Gastrocnemius medialis (tissue), 4 donors: ENCODE measurements at regions not wholly inside any gene's neighbourhood (a gene's known extent, or its start where the extent isn't known, plus 50 kb on each side); places are given as distances from the start of the nearest gene placed in this dataset.

Experiments
- ATAC-seq, 2 donors: fragments of 150-250 bp; one replicate each; pipeline ENCODE4 v1.9.1; 2016
- DNase-seq, 2 donors: peaks; one replicate each; pipeline ENCODE4 v3.0.0-alpha.2; 2019
- H3K27ac ChIP-seq, 4 donors: fragments of 200-600 bp; sonication (generic); 1 replicate in 1 of 4; 2 replicates in 3 of 4; pipeline ENCODE4 v1.5.1; 2016 to 2018; ENCODE audit warnings: mild to moderate bottlenecking in 2 of 4, moderate library complexity in 1 of 4
- H3K27me3 ChIP-seq, 3 donors: fragments of 200-600 bp; sonication (generic) in 2 of 3; 1 replicate in 1 of 3; 2 replicates in 2 of 3; pipeline versions ENCODE4 v1.5.1 to v1.6.0; 2016 to 2019; ENCODE audit warnings: mild to moderate bottlenecking in 1 of 3, moderate library complexity in 1 of 3
- H3K36me3 ChIP-seq, 2 donors: fragments of 200-600 bp; sonication (generic) in 1 of 2; one replicate each; pipeline ENCODE4 v1.5.1; 2017 to 2018
- H3K4me1 ChIP-seq, 2 donors: fragments of 200-600 bp; sonication (generic) in 1 of 2; one replicate each; pipeline ENCODE4 v1.5.1; 2016 to 2017; ENCODE audit warnings: mild to moderate bottlenecking in 2 of 2
- H3K4me3 ChIP-seq, 4 donors: fragments of 200-600 bp; sonication (generic) in 3 of 4; 1 replicate in 1 of 4; 2 replicates in 3 of 4; pipeline ENCODE4 v1.5.1; 2016 to 2019; ENCODE audit warnings: mild to moderate bottlenecking in 2 of 4
- H3K9me3 ChIP-seq, 3 donors: fragments of 200-600 bp; sonication (generic) in 2 of 3; 1 replicate in 1 of 3; 2 replicates in 2 of 3; pipeline ENCODE4 v1.5.1; 2016 to 2019
- CTCF ChIP-seq, 5 experiments: fragments of 450-650 bp in 3 of 5; fragments of 200-600 bp in 2 of 5; sonication (generic) in 2 of 5; IDR thresholded peaks in 4 of 5; conservative IDR thresholded peaks in 1 of 5; 1 replicate in 4 of 5; 2 replicates in 1 of 5; pipeline ENCODE4 v1.5.1; 2016 to 2019; ENCODE audit warnings: antibody characterized with exemption in 5 of 5, mild to moderate bottlenecking in 3 of 5, moderate library complexity in 3 of 5
- POLR2A ChIP-seq, 2 donors: fragments of 450-650 bp; IDR thresholded peaks; one replicate each; pipeline ENCODE4 v1.6.1; 2017; ENCODE audit warnings: antibody characterized with exemption in 2 of 2, mild to moderate bottlenecking in 2 of 2, moderate library complexity in 2 of 2
- in situ Hi-C, 4 donors: fragments of 200-750 bp; cut with MboI; loops; one replicate each; pipeline versions ENCODE4 v1.15.0 to v1.8.0; 2017; ENCODE audit warnings: low sequenced_read_pairs in 4 of 4
- intact Hi-C: fragments of 100-400 bp; cut with DNase I; formaldehyde crosslinking; loops from one replicate; pipeline ENCODE4 v1.15.1; 2023; ENCODE audit warnings: low total_unique reads

- no peaks in the 10 kb centered on the region for H3K9me3 ChIP-seq
- intact Hi-C loops (loop anchor here (5.0 kb wide), 1 partner anchor 969 kb away; no protein-coding TSS in a partner anchor), in situ Hi-C loops (no loop called here)
- peak; percentile 12 to 17 for DNase-seq
- peaks cover 7 to 10% (median 9%) of the 10 kb centered on the region in 3 donors for H3K27me3 ChIP-seq
- H3K4me3 ChIP-seq: peak overlapping the region in 1 of 4 donors; percentile 47
- H3K36me3 ChIP-seq: no peaks in the 10 kb centered on the region
- H3K27ac ChIP-seq: no peak overlapping the region
- H3K4me1 ChIP-seq: no peaks in the 10 kb centered on the region
- TF ChIP-seq CTCF (IDR thresholded peaks at IDR 0.05 in 4 of 5, conservative IDR thresholded peaks at IDR 0.05 in 1 of 5): peak; percentile 62 to 92 (median 67)
- no peak for TF ChIP-seq POLR2A (IDR thresholded peaks at IDR 0.05)
- ATAC-seq: peak in 1 of 2 donors; percentile 36
Observed at GRCh38 chr17:33750943-33751701, 458.0 kb upstream of the ASIC2 start.

- no peaks in the 10 kb centered on the region for H3K9me3 ChIP-seq
- H3K4me3 ChIP-seq: peak overlapping the region in 1 of 4 donors; percentile 47
- DNase-seq (no peak), ATAC-seq (no peak)
- no peak overlapping the region for H3K27ac ChIP-seq
- TF ChIP-seq POLR2A (IDR thresholded peaks at IDR 0.05) (no peak), CTCF (IDR thresholded peaks at IDR 0.05 in 4 of 5, conservative IDR thresholded peaks at IDR 0.05 in 1 of 5) (no peak)
- no peaks in the 10 kb centered on the region for H3K36me3 ChIP-seq
- H3K27me3 ChIP-seq: peaks cover 7 to 10% (median 9%) of the 10 kb centered on the region in 3 donors
- in situ Hi-C loops (no loop called here), intact Hi-C loops (loop anchor here (5.0 kb wide), 1 partner anchor 969 kb away; no protein-coding TSS in a partner anchor)
- H3K4me1 ChIP-seq: no peaks in the 10 kb centered on the region
Observed at GRCh38 chr17:33751702-33752065, 458.6 kb upstream of the ASIC2 start.

GRCh38 chr17:33753452-33753851 is 460.4 kb upstream of the ASIC2 start:
- ATAC-seq (no peak), DNase-seq (no peak)
- no peak for TF ChIP-seq CTCF (IDR thresholded peaks at IDR 0.05 in 4 of 5, conservative IDR thresholded peaks at IDR 0.05 in 1 of 5)
- no peaks in the 10 kb centered on the region for H3K9me3 ChIP-seq
- H3K36me3 ChIP-seq: no peaks in the 10 kb centered on the region
- peaks cover 7 to 10% (median 9%) of the 10 kb centered on the region in 3 donors for H3K27me3 ChIP-seq
- no peak overlapping the region for H3K27ac ChIP-seq
- intact Hi-C loops (loop anchor here (5.0 kb wide), 1 partner anchor 971 kb away; no protein-coding TSS in a partner anchor), in situ Hi-C loops (no loop called here)
- H3K4me1 ChIP-seq: no peaks in the 10 kb centered on the region
- H3K4me3 ChIP-seq: no peak overlapping the region

- peaks cover 7 to 10% (median 9%) of the 10 kb centered on the region in 3 donors for H3K27me3 ChIP-seq
- H3K4me3 ChIP-seq: no peak overlapping the region
- in situ Hi-C loops: no loop called here
- H3K36me3 ChIP-seq: no peaks in the 10 kb centered on the region
- H3K27ac ChIP-seq: no peak overlapping the region
- ATAC-seq (no peak), DNase-seq (no peak)
- no peaks in the 10 kb centered on the region for H3K4me1 ChIP-seq
- intact Hi-C loops: no loop called here
- no peaks in the 10 kb centered on the region for H3K9me3 ChIP-seq
- TF ChIP-seq POLR2A (IDR thresholded peaks at IDR 0.05) (no peak), CTCF (IDR thresholded peaks at IDR 0.05 in 4 of 5, conservative IDR thresholded peaks at IDR 0.05 in 1 of 5) (no peak)
Observed at GRCh38 chr17:33756021-33756420, 462.9 kb upstream of the ASIC2 start.
